Panc1 (cell line): ENCODE measurements at regions not wholly inside any gene's neighbourhood (a gene's known extent, or its start where the extent isn't known, plus 50 kb on each side); places are given as distances from the start of the nearest gene placed in this dataset.

Source experiments
- CTCF ChIP-seq: fragments of 450-650 bp; IDR thresholded peaks from 2 replicates; pipeline ENCODE4 v1.5.1; 2017; ENCODE audit warnings: mild to moderate bottlenecking
- POLR2AphosphoS5 ChIP-seq: IDR thresholded peaks from 2 replicates; pipeline ENCODE4 v1.6.1; 2012; ENCODE audit warnings: mild to moderate bottlenecking, low read depth, low read length, moderate library complexity
- REST ChIP-seq, 2 experiments: IDR thresholded peaks; 2 replicates each; pipeline ENCODE4 v1.6.1; 2011 to 2012; ENCODE audit warnings: low read depth in 2 of 2, control low read depth in 1 of 2, low read length in 1 of 2, mild to moderate bottlenecking in 1 of 2, moderate library complexity in 1 of 2; ENCODE audit not compliant: insufficient read depth in 1 of 2
- TCF7L2 ChIP-seq: IDR thresholded peaks from 2 replicates; pipeline ENCODE4 v1.6.1; 2011; ENCODE audit warnings: mild to moderate bottlenecking, low read depth, low read length, inconsistent platforms

GRCh38 chr18:39693359-39693758 lies 2127.8 kb upstream of the CELF4 start:
- TF ChIP-seq CTCF, result no peak
- TF ChIP-seq TCF7L2, result no peak
- TF ChIP-seq POLR2AphosphoS5, result no peak
- no peak for TF ChIP-seq REST (IDR thresholded peaks at IDR 0.05; ENCODE audit: insufficient read depth in 1 of 2, low read depth in 2 of 2, low read length in 1 of 2)
